ENCODE measurements at regions not wholly inside any gene's neighbourhood (a gene's known extent, or its start where the extent isn't known, plus 50 kb on each side); places are given as distances from the start of the nearest gene placed in this dataset.

- TF ChIP-seq CTCF (conservative IDR thresholded peaks at IDR 0.05 in 1 of 2, IDR thresholded peaks at IDR 0.05 in 1 of 2; ENCODE audit: extremely low read depth in 1 of 2, insufficient read depth in 1 of 2, low read depth in 1 of 2, low read length in 2 of 2), result no peak
- no peak for TF ChIP-seq EZH2 (IDR thresholded peaks at IDR 0.05; ENCODE audit: borderline replicate concordance, low read length)
Measured at GRCh38 chr4:120327276-120327675, 260.6 kb upstream of the MAD2L1 start.
